ENCODE measurements at regions not wholly inside any gene's neighbourhood (a gene's known extent, or its start where the extent isn't known, plus 50 kb on each side); places are given as distances from the start of the nearest gene placed in this dataset.
"Not testable (repeated sequence)": the region's sequence is repeated elsewhere in the genome, so short reads cannot be mapped to it uniquely, and the experiment has no call there.

DNA sequence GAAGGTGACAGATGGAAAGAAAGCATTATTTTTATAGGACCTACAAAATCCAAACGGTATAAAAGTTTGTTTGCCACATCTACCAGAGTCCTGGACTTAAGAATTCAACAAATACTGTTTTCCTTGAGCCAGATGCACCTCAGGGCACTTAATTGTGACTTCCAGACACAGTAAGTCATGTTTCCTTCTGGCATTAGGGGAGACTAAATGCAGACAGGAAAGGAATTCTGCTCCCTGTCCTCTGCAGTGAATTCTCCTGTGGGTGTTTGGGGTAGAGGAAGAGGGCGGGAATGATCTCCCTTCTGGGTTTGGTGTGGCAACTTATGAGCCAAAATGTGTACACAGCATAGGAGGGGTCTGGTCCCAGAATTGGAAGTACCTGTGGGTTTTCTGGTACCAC, 93.9 kb upstream of the ZDHHC17 start:
- H3K9me2 ChIP-seq (replicated peaks; ENCODE audit: low read length) = no peaks in the 10 kb centered on the region
- intact Hi-C loops (cut with micrococcal nuclease) = no loop called here
- DNase-seq = no peak
- no peak overlapping the region for H3K9ac ChIP-seq (ENCODE audit: low read length)
- H3K27me3 ChIP-seq (ENCODE audit: low read length) = no peaks in the 10 kb centered on the region
- no peaks in the 10 kb centered on the region for H4K20me1 ChIP-seq (ENCODE audit: low read length)
- H3K4me2 ChIP-seq (ENCODE audit: low read length) = no peak overlapping the region
- no peaks in the 10 kb centered on the region for H3K9me3 ChIP-seq (ENCODE audit: low read length)
- ChIA-PET POLR2A (ENCODE audit: unreplicated experiment) (no interaction called here), CTCF (no interaction called here)
- 0 out of 2 replicates have a peak overlapping the region, but pooled peaks have one; percentile 13 for H2AFZ ChIP-seq (ENCODE audit: low read length)
- H3K4me1 ChIP-seq (ENCODE audit: insufficient read depth, low read length) = peaks cover 4% of the 10 kb centered on the region
- BruUV-seq (replicated peaks) = no TSS peak
- no peak overlapping the region for H3K4me3 ChIP-seq (ENCODE audit: low read length)
- no peaks in the 10 kb centered on the region for H3K36me3 ChIP-seq (ENCODE audit: low read depth, low read length)
- no peak overlapping the region for H3K27ac ChIP-seq (ENCODE audit: low read length)
- ATAC-seq = no peak
- H3K79me2 ChIP-seq (ENCODE audit: low read length) = no peaks in the 10 kb centered on the region
- TF ChIP-seq, protein P1, sequence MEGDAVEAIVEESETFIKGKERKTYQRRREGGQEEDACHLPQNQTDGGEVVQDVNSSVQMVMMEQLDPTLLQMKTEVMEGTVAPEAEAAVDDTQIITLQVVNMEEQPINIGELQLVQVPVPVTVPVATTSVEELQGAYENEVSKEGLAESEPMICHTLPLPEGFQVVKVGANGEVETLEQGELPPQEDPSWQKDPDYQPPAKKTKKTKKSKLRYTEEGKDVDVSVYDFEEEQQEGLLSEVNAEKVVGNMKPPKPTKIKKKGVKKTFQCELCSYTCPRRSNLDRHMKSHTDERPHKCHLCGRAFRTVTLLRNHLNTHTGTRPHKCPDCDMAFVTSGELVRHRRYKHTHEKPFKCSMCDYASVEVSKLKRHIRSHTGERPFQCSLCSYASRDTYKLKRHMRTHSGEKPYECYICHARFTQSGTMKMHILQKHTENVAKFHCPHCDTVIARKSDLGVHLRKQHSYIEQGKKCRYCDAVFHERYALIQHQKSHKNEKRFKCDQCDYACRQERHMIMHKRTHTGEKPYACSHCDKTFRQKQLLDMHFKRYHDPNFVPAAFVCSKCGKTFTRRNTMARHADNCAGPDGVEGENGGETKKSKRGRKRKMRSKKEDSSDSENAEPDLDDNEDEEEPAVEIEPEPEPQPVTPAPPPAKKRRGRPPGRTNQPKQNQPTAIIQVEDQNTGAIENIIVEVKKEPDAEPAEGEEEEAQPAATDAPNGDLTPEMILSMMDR (conservative IDR thresholded peaks at IDR 0.05; ENCODE audit: low read depth, low read length) = no peak
- TF ChIP-seq EZH2phosphoT487 (IDR thresholded peaks at IDR 0.05; ENCODE audit: borderline replicate concordance, low read length) (no peak), EZH2 (IDR thresholded peaks at IDR 0.05; ENCODE audit: low read length, unreplicated experiment) (no peak)
- no peaks in the 10 kb centered on the region for H3F3A ChIP-seq (ENCODE audit: low read length, unreplicated experiment)

DNA sequence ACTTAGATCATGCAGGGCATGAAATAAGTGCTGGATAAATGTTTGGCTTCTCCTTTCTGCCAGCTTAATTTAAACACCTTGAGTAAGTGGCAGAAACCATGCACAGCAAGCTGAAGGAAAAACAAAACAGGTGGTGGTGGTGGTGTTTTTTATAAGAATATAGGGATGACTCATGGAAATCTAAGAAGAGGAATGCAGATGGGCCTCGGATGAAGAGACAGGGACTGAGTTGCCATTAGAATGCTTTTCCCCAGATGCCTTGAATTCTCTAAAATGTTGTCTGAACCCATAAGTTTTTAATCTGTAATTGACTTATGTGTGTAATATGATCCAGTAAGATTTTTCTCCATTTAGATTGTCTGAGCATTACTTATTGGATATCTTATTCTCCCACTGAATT, 93.1 kb upstream of the ZDHHC17 start:
- no peaks in the 10 kb centered on the region for H3K9me3 ChIP-seq (ENCODE audit: low read length)
- no peak overlapping the region for H3K9ac ChIP-seq (ENCODE audit: low read length)
- H3K4me2 ChIP-seq (ENCODE audit: low read length) = no peak overlapping the region
- ChIA-PET CTCF (no interaction called here), POLR2A (ENCODE audit: unreplicated experiment) (no interaction called here)
- H3K36me3 ChIP-seq (ENCODE audit: low read depth, low read length) = no peaks in the 10 kb centered on the region
- peak; percentile 44 for DNase-seq
- no peaks in the 10 kb centered on the region for H3K27me3 ChIP-seq (ENCODE audit: low read length)
- no peak overlapping the region for H3K4me3 ChIP-seq (ENCODE audit: low read length)
- no peak overlapping the region for H2AFZ ChIP-seq (ENCODE audit: low read length)
- H4K20me1 ChIP-seq (ENCODE audit: low read length) = no peaks in the 10 kb centered on the region
- intact Hi-C loops (cut with micrococcal nuclease) = no loop called here
- H3F3A ChIP-seq (ENCODE audit: low read length, unreplicated experiment) = no peaks in the 10 kb centered on the region
- TF ChIP-seq, protein P1 (conservative IDR thresholded peaks at IDR 0.05; ENCODE audit: low read depth, low read length) = no peak
- TF ChIP-seq EZH2 (IDR thresholded peaks at IDR 0.05; ENCODE audit: low read length, unreplicated experiment) = no peak
- TF ChIP-seq EZH2phosphoT487 (IDR thresholded peaks at IDR 0.05; ENCODE audit: borderline replicate concordance, low read length) = no peak
- peak; percentile 94 for ATAC-seq
- H3K4me1 ChIP-seq (ENCODE audit: insufficient read depth, low read length) = peaks cover 4% of the 10 kb centered on the region
- no peaks in the 10 kb centered on the region for H3K79me2 ChIP-seq (ENCODE audit: low read length)
- no peaks in the 10 kb centered on the region for H3K9me2 ChIP-seq (replicated peaks; ENCODE audit: low read length)
- BruUV-seq (replicated peaks) = no TSS peak
- H3K27ac ChIP-seq (ENCODE audit: low read length) = no peak overlapping the region

DNA sequence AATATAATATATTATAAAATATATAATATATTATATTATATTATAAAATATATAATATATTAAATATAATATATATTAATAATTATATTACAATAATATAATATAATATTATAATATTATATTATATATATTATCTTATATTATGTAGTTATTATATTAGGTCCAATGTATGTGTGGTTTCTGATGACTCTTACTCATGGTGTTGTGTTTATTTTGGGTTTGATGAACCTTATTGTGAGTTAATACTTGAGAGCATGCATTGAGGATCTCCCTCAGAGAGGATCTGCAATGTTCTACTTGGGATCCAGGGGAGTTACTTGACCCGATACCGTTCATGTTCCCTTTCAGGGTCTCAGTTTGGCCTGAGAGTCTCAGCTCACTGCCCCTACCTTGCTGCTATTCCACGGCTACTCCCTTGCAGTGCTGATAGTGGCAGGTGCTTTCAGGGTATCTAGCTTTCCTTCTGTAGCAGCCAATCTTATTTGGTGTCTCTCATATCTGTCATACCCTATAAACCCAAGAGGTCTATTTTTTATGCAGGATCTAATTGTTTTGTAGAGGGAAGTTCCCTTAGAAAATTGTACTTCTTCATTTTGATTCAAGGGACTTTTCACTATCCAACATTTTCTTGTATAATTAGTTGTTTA, 89.1 kb upstream of the ZDHHC17 start:
- TF ChIP-seq, protein P1 (conservative IDR thresholded peaks at IDR 0.05; ENCODE audit: low read depth, low read length) = no peak
- TF ChIP-seq EZH2phosphoT487 (IDR thresholded peaks at IDR 0.05; ENCODE audit: borderline replicate concordance, low read length) (no peak), EZH2 (IDR thresholded peaks at IDR 0.05; ENCODE audit: low read length, unreplicated experiment) (no peak)
- Histone ChIP-seq H3K9me3 (ENCODE audit: low read length) (no peaks in the 10 kb centered on the region), H3K4me2 (ENCODE audit: low read length) (no peak overlapping the region), H3K4me3 (ENCODE audit: low read length) (no peak overlapping the region), H4K20me1 (ENCODE audit: low read length) (no peaks in the 10 kb centered on the region), H3K9me2 (replicated peaks; ENCODE audit: low read length) (no peaks in the 10 kb centered on the region), H3K36me3 (ENCODE audit: low read depth, low read length) (no peaks in the 10 kb centered on the region), H3F3A (ENCODE audit: low read length, unreplicated experiment) (no peaks in the 10 kb centered on the region), H3K4me1 (ENCODE audit: insufficient read depth, low read length) (peaks cover 8% of the 10 kb centered on the region), H3K27me3 (ENCODE audit: low read length) (no peaks in the 10 kb centered on the region), H3K9ac (ENCODE audit: low read length) (no peak overlapping the region), H2AFZ (ENCODE audit: low read length) (no peak overlapping the region), H3K79me2 (ENCODE audit: low read length) (no peaks in the 10 kb centered on the region), H3K27ac (ENCODE audit: low read length) (no peak overlapping the region)
- ChIA-PET CTCF (no interaction called here), POLR2A (ENCODE audit: unreplicated experiment) (no interaction called here)
- no peak for DNase-seq
- no TSS peak for BruUV-seq (replicated peaks)
- intact Hi-C loops (cut with micrococcal nuclease) = no loop called here
- ATAC-seq = no peak

DNA sequence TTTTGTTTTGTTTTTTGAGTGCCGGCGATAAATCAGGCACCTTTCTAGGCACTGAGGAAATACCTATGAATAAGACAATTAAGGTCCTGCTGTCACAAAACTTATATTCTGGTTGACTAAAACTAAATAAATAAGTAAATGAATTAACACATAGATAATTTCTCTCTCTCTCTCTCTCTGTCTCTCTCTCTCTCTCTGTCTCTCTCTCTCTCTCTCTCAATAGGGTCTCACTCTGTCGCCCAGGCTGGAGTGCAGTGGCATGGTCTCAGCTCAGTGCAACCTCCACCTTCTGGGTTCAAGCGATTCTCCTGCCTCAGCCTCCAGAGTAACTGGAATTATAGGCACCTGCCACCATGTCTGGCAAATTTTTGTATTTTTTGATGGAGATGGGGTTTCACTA, 87.7 kb upstream of the ZDHHC17 start:
- H3K27ac ChIP-seq (ENCODE audit: low read length); H2AFZ ChIP-seq (ENCODE audit: low read length); H3K9ac ChIP-seq (ENCODE audit: low read length); H3K4me2 ChIP-seq (ENCODE audit: low read length); POLR2A ChIA-PET (ENCODE audit: unreplicated experiment); ATAC-seq; H3K79me2 ChIP-seq (ENCODE audit: low read length); H3K4me3 ChIP-seq (ENCODE audit: low read length); H3K36me3 ChIP-seq (ENCODE audit: low read depth, low read length); H3K27me3 ChIP-seq (ENCODE audit: low read length); H4K20me1 ChIP-seq (ENCODE audit: low read length); BruUV-seq (replicated peaks); intact Hi-C loops (cut with micrococcal nuclease); H3K4me1 ChIP-seq (ENCODE audit: insufficient read depth, low read length); H3F3A ChIP-seq (ENCODE audit: low read length, unreplicated experiment); CTCF ChIA-PET; H3K9me3 ChIP-seq (ENCODE audit: low read length); DNase-seq; H3K9me2 ChIP-seq (replicated peaks; ENCODE audit: low read length): not testable (repeated sequence)
